GM12892 (cell line): ENCODE measurements at regions not wholly inside any gene's neighbourhood (a gene's known extent, or its start where the extent isn't known, plus 50 kb on each side); places are given as distances from the start of the nearest gene placed in this dataset.

ENCODE experiments used
- DNase-seq: peaks from one replicate; pipeline ENCODE4 v3.0.0; 2011; ENCODE audit not compliant: insufficient read length
- FAIRE-seq: peaks from 2 replicates; lab custom pipeline; 2011; peaks lifted over from hg19 to GRCh38; lab: Jason Lieb, UNC
- POLR2A ChIP-seq: IDR thresholded peaks from 2 replicates; pipeline ENCODE4 v1.6.1; 2011; ENCODE audit warnings: low read depth, low read length, control low read depth
- POLR2AphosphoS5 ChIP-seq: IDR thresholded peaks from 2 replicates; pipeline ENCODE4 v1.6.1; 2011; ENCODE audit warnings: low read depth, low read length, control low read depth
- TAF1 ChIP-seq: IDR thresholded peaks from 2 replicates; pipeline ENCODE4 v1.6.1; 2011; ENCODE audit warnings: low read depth, mild to moderate bottlenecking, control low read depth, low read length, borderline replicate concordance

DNA sequence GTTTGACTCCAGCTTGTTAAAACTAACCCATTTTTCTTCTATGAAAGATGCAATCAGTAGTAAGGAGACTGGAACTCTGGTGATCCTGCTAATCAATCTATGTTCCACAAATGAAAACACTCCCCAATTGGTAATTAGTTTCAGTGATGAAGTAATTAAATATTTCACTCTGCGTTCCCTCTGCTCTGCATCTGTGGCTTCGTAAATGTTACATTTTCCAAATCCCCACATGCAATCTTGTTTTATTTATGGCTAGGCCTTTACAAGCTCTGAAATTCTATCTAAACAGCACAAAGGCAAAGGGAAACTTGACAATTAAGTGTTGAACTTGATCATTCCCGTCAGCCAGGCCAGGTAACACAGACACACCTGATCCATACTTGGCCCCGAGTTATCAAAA lies 231.4 kb upstream of the OSR1 start:
- TF ChIP-seq POLR2A (no peak), POLR2AphosphoS5 (no peak)
- DNase-seq (no peak), FAIRE-seq (no peak)

DNA sequence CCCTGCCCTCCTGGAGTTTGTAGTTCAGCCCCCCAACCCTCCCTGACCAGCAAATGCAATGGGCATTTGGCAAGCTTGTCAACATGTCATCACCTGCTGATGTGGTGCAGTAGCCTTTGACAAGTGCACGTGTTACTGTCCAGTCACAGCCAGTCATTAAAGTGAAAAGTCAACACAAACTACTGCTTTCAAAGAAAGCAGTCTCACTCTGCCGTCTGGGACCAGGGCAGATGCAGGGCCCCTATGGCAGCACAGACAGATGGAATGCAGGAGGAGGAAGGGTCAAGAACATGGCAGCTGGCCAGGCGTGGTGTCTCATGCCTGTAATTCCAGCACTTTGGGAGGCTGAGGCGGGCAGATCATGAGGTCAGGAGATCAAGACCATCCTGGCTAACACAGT lies 222.4 kb upstream of the OSR1 start:
- no peak for FAIRE-seq
- TF ChIP-seq POLR2A (no peak), TAF1 (no peak), POLR2AphosphoS5 (no peak)
- DNase-seq = no peak

DNA sequence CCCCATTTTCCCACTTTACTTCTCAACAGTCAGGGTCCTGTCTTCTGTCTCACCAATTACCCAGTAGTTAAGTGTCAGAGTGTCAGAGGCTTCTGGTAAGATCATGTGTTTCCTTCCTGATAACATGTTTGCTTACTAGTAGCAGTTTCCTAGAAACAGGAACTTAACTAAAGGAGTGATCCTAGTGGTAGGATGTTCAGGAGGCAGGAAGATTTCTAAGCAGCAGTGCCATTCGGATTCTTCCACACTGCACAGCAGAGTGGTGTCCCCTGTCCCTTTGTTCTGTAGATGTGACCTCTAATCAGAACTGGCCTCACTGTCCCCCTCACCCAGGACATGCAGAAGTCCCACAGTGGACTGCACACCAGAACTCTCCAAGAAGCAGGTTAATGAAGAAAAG lies 221.8 kb upstream of the OSR1 start:
- no peak for DNase-seq
- FAIRE-seq = no peak
- TF ChIP-seq TAF1 = no peak
- TF ChIP-seq POLR2AphosphoS5 = no peak
- TF ChIP-seq POLR2A = no peak

DNA sequence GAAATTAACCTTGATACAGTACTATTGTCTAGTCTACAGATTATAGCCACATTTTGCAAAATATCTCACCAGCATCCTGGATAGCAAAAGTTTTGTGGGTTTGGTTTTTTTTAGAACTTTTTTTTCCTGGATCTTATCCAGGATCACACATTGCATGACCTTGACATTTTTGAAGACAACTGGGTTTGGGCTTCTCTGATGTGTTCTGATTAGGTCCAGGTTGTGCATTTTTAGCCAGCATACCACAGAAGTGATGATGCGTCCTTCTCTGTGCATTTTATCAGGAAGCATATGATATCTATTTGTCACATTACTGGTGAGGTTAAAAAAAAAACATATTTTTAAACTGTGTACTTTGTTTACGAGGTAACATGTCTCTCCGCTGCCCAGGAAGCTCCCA lies 221.0 kb upstream of the OSR1 start:
- no peak for FAIRE-seq
- TF ChIP-seq TAF1 (no peak), POLR2AphosphoS5 (no peak), POLR2A (no peak)

DNA sequence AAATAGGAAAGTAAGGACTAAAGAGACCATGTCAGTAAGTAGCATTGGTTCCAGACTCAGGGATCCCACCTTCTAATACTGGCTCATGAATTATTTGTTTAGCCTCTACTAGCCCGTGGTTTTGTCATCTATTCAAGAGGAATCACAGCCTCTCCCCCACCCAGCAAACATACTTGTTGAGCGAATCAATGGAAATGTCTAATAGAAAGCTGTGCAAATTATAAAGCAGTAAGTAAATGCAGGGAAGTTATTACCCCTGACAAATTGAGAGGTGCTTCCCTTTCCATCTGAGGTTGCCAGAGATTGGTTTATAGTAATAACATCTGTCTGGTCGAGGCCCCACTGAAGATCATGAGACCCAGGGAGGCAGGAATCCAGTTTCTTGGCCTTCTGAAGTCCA lies 219.3 kb upstream of the OSR1 start:
- no peak for TF ChIP-seq POLR2A
- FAIRE-seq = no peak

More for the DNA sequence above, 221.0 kb upstream of the OSR1 start:
- no peak for DNase-seq

DNA sequence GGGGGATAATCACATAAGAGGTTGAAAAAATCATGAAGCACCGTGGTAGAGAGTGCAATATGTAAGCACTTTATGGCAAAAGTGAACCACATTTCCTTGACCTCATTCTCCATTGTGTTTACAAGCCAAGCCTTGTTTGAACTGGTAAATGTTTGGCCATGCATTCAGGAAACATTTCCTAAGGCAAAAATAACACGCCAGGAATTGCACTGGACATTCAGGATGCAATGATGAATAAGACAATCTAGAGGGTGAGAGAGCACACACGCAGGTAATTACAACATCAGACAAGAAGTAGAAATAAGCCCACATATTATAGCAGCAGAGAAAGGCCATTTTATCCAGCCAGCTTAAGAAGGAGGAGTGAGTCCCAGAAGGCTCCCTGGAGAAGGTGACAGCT lies 218.0 kb upstream of the OSR1 start:
- FAIRE-seq = no peak
- TF ChIP-seq TAF1 (no peak), POLR2A (no peak), POLR2AphosphoS5 (no peak)
- no peak for DNase-seq

More for the DNA sequence above, 219.3 kb upstream of the OSR1 start:
- DNase-seq = no peak

DNA sequence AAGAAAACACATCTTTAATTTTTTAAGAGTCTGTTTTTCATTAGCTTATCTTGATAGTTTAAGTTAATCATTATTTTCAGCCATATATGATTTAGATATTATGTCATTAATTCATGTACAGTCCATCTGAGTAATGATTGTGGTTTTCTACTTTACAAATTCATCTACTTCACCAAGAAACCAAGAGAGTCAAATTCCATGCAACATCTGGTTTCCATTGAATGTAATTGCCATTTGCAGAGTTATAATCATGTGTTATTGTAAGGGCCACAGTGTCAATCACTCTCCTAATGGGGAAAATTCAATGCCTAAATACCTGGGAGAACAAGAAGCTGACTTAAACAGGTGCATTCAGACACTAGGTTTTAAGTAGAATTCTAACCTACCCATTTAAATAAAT lies 217.2 kb upstream of the OSR1 start:
- DNase-seq = no peak
- TF ChIP-seq POLR2A (no peak), TAF1 (no peak), POLR2AphosphoS5 (no peak)
- no peak for FAIRE-seq

DNA sequence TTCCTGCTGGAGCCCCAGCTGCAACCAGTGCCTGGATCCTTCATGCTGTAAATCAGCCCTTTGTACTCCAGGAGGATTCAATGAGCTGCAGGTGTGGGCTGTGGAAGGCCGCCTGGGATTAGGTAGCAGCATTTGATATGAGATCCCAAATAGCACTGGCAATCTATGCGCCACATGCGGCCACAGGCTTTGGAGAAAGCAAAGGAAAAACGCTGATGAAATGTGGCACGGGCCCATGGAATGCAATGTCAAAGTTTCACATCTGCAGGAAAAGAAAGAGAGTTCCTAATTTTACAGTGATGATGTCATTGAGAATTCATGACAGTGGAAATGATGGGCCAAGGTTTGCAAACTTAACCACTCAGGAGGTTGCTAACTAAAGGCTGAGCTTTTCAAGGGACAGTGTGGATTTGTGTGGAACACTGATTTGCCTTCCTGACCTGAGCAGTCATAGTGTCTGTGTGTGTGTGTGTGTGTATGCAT lies 216.4 kb upstream of the OSR1 start:
- TF ChIP-seq TAF1 (no peak), POLR2A (no peak), POLR2AphosphoS5 (no peak)
- DNase-seq (no peak), FAIRE-seq (no peak)

DNA sequence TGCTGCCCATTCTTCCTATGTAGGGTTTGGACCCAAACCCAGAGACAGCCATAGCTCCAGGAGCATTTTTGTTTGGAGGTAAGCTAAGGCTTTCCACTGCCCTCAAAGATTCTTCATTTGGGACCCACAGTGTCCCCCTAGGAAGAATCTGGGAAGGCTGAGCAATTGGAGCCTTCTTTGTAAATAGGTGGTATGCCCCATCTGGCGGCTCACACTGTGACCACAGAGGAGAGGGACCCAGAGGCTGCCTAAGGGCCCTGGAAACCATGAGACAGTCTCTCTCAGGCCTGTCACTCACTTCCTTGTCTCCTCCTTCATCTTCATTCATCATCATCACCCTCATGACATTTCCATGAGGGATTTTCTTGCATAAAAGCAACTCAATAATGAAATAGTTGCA lies 215.4 kb upstream of the OSR1 start:
- FAIRE-seq = no peak
- no peak for TF ChIP-seq TAF1
- no peak for TF ChIP-seq POLR2A
- TF ChIP-seq POLR2AphosphoS5 = no peak
- no peak for DNase-seq

DNA sequence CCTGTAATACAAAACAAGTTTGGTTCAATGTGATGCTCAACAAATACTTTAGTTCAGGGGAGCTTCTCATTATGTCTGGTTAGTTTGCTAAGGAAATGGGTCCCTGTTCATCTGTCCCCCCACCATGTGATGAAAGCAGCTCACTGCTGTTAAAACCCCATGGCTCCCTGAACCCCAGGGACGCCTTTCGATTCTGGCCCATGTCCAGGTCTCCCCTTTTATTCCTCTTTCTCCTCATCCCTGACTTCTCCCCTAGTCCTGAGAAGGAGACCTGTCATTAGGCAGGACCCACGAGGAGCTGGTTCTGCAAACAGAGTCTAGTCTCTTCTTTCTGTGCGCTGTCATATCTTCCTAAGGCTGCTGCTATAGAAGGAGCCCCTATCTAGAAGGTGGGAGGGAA lies 213.3 kb upstream of the OSR1 start:
- DNase-seq (no peak), FAIRE-seq (no peak)
- TF ChIP-seq TAF1 (no peak), POLR2AphosphoS5 (no peak), POLR2A (no peak)

DNA sequence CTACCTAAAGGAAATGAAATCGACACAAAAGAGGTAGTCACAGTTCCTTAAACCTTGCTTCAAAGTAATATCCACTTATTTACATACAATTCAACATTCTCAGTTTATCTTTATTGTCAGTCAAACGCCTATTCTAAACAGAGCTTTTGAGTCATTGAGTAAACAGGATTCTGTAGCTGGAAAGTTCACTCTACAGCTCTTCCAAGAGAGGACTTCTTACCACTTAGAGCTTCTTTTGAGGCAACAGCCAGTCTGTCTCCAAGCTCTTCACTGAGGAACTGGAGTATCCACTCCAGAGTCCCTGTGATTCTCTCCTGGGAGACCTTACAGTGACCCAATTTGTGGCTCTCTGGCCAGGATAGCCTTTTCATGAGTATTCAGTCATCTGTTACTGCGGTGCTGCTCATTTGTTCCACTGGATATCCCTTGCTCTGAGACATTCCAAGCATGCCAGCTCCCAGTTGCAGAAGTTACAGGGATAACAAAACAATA lies 210.9 kb upstream of the OSR1 start:
- no peak for TF ChIP-seq POLR2AphosphoS5
- no peak for TF ChIP-seq POLR2A
- no peak for TF ChIP-seq TAF1
- DNase-seq (no peak), FAIRE-seq (no peak)

DNA sequence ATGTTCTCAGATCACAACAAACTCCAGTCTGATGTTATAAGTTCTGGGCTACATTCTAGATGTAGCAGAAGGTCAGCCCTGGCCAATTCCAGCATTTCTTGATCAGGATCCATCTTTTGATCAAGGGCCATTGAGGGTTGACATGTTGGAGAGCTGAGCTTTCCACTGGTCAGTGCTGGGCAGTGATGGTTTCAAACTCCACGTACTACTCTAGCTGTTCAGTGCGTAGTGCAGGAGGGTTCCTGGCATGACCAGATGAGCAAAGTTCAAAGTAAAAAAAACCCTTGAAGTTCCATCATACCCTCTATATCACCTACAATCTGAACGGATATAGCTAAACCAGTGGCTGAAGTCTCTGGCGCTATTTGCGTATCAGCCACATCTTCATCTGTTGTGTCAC lies 210.4 kb upstream of the OSR1 start:
- FAIRE-seq = no peak
- TF ChIP-seq TAF1 (no peak), POLR2A (no peak), POLR2AphosphoS5 (no peak)

DNA sequence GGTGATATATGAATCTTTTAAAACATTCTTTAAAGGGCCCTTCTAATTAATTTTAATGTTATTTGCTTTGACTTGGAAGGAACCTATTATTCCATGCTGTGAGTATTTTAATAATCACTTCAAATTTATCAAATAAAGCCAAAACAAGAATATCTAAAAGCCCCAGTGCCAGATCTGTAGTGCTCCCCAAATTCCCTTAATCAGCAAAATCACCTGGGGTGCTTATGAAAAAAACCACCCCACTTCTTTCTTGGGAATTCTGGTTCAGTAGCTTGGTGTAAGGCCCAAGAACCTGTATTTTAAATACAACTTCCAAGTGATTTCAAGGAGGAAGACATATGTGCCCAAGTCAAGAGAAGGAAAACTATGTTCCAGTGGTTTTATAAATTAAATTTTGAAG lies 202.4 kb upstream of the OSR1 start:
- DNase-seq (no peak), FAIRE-seq (no peak)
- TF ChIP-seq POLR2A (no peak), TAF1 (no peak), POLR2AphosphoS5 (no peak)

More for the DNA sequence above, 210.4 kb upstream of the OSR1 start:
- no peak for DNase-seq
